ENCODE measurements at regions not wholly inside any gene's neighbourhood (a gene's known extent, or its start where the extent isn't known, plus 50 kb on each side); places are given as distances from the start of the nearest gene placed in this dataset.

DNA sequence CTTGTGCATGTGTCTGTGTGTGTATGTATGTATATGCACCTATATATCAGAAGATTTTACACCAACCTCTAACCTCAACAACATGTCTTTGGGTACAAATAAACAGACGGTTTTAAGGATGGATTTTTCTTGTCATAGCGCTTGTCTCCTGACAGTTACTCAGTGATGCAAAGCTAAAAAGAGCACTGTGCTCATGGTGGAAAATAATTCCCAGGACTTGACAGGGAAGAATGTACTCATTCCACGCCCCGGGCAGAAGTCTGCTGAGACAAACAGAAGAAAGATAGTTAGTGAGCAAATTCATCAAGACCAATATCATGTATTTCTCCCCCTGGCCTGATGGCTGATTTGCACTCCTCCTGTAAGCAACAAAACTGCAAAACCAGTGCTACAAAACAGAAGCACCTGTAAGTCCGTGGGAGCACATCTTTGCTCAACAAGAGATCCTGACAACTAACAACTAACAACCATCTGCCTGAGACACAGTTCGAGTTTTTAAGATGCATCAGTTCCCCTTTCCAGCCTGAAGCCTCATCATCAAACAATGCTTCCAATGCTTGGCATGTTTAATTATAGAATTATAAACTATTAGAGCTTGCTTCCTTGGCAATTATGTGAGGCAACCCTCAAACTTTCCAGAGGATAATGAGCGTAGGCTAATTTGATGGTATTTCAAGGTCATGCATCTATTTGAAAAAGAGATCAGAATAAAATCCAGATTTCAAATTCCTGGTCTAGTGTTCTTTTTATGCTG is 812.7 kb upstream of the MIR17HG start:
- DNase-seq (ENCODE audit: low spot score): no peak

DNA sequence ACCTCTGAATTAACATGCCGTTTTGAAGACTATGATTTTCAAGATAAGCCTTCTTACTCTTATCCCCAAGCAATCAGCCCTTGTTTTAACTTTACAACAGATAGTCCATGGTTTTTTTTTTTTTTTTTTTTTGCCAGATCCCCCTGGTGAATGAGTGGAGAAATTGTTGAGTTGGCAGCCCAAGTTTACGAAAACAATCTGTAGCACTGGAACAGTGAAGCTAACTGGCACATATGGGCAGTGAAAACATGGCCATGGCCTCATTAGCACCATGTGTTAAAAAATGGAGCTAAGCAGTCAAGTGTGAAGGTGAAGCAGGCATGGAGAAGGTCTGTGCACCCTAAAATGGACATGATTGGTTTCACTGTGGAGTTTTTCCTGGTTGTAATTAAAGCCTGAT is 812.1 kb upstream of the MIR17HG start:
- no peak for DNase-seq (ENCODE audit: low spot score)

DNA sequence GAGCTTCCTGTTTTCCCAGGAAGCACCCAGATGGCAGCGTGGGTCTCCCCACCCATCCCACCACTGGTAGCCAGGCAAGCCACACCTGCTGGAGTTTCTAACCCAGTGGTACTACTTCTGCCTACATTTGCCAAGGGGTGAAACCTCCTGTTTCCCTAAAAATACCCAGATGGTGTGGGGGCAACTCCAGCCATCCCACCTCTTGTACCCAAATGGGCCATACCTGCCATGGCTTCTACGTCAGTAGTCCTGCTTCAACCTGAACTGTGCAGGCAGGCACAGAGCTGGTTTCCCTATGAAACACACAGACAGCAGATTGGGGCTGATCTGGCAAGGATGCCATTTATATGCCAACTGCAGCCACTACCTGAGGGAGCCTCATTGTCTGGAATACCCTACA is 809.4 kb upstream of the MIR17HG start:
- DNase-seq (ENCODE audit: low spot score): no peak

DNA sequence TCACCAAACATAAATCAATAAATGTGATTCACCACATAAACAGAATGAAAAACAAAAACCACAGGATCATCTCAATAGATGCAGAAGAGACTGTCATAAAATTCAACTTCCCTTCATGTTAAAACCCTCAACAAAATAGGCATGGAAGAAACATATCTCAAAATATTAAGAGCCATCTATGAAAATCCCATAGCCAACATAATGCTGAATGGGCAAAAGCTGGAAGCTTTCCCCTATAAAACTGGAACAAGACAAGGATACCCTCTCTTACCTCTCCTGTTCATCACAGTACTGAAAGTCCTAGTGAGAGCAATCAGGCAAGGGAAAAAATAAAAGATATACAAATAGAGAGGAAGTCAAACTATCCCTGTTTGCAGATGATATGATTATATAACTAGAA is 806.1 kb upstream of the MIR17HG start:
- no peak for DNase-seq (ENCODE audit: low spot score)

DNA sequence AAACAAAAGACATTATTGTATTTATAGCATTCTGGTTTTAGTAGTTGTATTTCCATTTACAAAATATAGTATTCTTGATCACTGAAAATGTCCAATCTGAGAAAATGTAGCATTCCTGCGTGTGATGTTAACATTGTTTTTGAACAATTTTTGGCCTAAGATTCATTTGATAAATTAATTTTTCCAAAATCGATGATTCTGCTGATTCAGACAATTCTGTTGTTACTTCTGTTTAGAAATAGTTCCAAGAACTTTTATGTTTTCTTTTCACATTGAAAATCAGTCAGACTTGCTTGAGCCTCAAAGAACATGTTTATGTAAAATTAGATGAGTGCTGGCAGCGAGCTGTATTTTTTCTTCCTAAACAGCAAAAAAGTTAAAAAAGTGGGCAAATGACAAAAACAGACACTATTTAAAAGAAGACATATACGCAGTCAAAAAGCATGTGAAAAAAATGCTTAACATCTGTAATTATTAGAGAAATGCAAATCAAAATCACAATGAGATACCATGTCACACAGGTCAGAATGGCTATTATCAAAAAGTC is 804.5 kb upstream of the MIR17HG start:
- DNase-seq (ENCODE audit: low spot score): no peak

DNA sequence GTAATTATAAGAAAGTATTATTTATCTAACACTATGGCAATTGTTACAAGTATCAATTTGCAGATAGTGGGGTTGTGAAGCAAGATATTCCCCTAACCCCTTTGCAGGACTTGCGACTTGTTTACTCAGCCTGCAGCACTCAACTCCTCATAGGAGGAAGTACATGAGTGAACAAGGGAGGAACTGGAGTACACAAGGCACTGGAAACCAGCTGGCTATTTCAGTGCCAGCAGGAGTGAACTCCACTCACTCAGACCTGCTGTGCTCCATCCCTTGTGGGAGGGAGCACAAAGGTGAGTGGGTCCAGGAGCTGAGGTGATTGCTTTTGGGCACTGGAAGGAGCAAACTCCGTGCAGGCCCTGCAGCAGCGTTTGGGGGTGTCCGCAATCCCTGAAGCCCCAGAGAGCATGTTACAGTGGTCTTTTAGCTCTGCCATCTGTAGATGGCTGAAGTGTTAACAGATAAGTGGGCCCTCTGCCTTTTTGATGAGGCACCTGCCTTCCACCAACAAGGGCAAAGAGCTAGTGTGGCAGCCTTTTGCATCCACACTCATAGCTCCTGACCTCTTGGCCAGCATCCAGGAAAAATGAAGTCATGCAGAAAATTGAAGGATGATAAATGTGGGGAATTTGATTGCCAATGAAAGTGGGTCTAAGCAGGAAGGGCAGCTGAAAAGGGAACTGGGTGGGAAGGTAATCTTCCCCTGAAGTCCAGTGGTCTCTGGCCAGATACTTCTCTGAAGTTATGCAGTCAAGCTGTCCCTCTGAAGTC is 802.2 kb upstream of the MIR17HG start:
- no peak for DNase-seq (ENCODE audit: low spot score)

DNA sequence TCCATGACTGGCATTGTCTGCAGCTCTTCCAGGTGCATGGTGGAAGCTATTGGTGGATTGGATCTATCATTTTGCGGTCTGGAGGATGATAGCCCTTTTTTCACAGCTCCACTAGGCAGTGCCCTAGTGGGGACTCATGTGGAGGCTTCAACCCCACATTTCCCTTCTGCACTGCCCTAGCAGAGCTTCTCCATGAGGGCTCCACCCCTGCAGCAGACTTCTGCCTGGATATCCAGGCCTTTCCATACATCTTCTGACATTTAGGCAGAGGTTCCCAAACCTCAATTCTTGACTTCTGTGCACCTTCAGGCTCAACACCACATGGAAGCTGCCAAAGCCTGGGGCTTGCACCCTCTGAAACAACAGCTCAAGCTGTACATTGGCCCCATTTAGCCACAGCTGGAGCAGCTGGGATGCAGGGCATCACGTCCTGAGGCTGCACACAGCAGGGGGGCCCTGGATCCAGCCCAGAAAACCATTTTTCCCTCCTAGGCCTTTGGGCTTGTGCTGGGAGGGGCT is 800.2 kb upstream of the MIR17HG start:
- DNase-seq (ENCODE audit: low spot score): no peak

DNA sequence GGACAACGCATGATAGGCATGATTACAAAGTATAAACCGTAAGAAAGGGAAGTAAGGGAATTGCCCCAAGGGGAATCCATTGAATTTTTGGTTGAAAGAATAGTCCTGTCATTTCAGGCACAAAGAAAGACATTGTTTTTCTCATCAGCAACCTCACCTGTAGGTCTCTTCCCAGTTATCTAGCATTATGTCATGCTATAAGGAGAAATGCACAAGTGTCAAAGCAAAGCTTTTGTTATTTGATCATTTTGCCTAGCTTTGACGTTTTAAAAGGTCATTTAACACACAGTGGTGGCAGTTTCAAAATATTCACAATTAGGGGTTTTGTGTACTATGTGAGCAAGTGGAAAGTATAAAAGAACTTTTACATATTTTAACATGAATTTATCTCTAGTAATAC is 796.2 kb upstream of the MIR17HG start:
- no peak for DNase-seq (ENCODE audit: low spot score)

DNA sequence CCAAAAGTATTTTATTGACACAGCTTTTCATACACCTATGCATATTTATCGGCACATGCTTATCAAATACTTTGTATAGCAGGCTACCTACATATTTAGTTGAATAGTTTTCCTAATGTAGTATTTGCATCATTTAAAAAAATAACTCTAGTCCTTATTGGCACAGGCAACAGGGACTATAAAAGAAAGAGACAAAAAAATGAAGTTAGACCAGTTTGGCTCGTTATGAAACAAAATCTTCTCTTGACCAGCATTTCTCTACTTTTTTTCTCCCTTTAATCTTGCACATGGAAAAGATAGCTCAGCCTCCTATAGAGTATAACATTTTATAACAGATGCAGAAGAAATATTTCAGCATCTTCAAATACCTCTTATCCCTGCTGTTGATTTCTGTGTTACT is 794.8 kb upstream of the MIR17HG start:
- DNase-seq (ENCODE audit: low spot score): no peak

DNA sequence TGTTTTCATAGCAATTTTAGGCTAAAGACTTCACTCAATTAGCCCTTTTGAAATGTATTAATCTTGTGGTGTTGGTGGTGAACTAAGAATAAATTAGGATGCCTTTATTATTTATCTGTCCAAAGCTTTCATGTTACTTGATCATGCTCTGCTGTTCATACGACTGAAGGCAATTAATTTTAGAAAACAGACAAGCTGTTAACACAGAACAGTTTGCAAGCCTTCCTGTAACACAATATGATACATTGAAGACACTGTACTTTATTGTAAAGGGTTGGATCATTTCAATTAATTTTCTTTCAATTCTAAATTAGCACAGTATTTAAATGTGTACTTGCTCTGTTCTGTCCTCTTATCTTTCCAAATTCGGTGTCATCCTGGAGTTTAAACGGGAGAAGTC is 794.3 kb upstream of the MIR17HG start:
- no peak for DNase-seq (ENCODE audit: low spot score)

DNA sequence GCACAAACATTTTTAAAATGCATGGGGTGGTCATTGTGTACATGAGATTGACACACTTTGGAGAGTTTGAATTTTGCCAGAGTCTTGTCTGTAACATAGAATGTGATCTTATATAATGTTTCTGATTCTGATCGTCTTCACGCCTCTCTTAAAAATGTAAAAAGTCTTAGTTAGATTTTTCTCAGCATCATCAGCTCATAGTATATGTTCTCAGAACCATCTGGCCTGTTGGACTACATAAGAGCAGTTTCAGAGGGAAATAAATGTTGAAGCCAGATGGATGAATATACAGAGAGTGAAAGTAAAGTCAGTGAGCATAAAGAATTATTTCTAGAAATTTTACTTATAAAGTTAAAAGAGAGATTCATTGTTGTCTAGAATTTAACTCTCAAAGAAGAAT is 789.9 kb upstream of the MIR17HG start:
- DNase-seq (ENCODE audit: low spot score): no peak

DNA sequence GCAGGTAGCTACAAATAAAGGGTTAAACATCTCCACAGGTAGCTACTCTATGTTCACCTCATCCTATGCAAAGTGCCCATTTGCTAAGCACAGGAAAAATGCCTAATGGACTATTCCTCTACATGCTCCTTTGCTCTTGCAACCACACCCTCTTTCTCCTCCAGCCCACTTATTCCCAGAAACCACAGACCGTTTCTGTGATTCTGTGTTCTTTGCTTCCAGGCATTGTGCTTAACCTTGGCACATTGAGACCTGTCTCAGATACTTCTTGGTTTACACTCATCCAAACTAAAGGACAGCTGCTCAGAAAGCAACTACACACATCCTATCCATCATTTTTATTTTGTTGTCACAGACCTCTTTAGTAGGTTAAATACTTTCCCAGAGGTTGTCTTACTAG is 785.0 kb upstream of the MIR17HG start:
- no peak for DNase-seq (ENCODE audit: low spot score)

DNA sequence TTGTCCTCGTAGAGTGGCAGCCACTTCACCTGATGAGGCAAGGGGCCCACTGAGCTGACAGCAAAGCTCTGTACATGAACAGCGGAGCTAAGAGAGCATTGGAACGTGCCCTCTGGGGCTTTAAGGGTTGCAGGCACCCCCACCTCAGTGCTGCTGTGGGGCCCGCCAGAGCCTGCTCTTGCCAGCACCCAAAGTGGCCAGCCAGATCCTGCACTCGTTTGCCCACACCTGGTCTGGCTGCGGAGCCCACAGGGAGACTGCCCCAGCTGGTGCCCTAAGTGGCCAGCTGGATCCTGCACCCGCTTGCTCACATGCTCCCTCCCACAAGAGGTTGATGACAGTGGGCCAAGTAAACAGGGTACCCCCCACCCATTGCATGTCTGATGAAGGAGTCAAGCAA is 783.4 kb upstream of the MIR17HG start:
- DNase-seq (ENCODE audit: low spot score): no peak

DNA sequence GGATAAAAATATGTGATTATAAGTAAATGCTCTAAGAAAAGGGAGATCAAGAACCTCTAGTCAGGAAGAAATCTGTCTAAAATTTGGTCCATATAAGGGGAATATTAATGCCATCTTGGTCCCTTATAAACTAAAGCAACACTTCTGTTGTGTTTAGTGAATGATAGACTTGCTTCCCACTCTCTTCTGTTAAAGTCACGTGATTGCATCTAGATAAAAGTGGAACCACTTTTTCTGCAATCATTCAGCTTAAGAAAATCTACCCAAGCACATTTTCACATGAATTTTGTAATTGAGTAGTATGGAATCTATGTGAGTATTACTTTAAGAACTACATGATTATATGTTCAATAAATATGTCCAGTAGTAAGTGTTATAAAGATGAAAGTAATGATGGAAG is 782.9 kb upstream of the MIR17HG start:
- DNase-seq (ENCODE audit: low spot score): no peak

DNA sequence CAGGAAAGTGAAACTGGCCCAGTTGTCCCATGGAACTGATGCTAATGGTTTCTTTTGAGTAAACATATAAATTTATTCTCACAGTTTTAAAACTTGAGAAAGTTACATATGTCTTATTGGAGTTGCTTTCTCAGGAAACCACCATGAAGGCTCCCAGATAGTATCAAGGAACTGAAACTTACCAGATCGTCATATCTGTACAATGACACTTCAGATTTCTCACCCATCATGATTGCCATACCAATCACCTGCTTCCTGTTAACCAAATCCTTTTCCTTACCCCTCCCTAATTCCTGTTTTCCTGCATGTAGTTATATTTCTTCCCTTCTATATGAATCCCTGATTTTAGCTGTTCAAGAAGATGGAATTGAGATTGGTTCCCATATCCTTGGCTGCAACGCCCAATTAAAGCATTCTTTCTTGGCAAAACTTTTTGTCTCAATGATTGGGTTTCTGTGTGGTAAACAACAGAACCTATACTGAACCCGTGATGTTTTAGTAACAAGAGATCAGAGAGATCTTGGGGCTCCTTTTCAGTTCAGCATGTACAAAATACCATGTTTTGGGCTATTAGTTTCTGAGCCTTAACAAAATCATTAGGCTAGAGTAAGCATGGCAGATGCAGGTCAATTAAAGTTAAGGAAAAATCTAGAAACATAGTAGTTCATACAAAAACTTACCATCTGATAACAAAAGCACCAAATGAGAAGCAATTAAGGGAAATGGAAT is 781.3 kb upstream of the MIR17HG start:
- DNase-seq (ENCODE audit: low spot score): no peak

DNA sequence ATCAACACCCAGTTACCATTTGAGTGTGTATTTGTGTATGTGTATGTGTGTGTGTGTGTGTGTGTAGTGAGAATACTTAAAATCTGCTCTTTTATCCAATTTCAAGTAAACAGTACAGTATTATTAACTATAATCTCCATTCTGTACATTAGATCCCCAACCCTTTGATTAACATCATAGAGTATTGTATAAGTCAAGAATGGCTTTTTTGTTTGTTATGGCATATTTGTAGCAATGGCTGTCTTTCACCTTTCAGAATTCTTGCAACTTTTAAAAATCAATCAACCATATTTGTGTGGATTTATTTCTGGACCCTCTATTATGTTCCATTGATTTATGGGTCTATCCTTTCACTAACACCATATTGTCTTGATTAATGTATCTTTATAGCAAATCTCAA is 779.3 kb upstream of the MIR17HG start:
- DNase-seq (ENCODE audit: low spot score): no peak

DNA sequence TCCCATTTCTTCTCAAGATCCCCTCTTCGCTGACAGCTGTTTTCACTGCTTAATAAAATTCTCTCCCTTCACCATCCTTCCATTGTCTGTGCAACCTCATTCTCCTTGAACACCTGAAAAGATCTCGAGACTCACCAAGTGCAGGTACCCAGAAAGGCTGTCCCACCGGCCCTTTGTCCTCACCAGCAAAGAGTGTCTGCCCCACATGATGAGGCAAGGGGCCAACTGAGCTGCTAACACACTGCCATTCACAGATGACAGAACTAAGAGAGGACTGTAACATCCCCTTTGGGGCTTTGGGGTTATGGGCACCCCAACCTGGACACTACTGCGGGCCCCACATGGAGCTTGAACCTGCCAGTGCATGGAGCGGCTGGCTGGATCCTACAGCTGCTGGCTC is 771.4 kb upstream of the MIR17HG start:
- DNase-seq (ENCODE audit: low spot score): no peak

DNA sequence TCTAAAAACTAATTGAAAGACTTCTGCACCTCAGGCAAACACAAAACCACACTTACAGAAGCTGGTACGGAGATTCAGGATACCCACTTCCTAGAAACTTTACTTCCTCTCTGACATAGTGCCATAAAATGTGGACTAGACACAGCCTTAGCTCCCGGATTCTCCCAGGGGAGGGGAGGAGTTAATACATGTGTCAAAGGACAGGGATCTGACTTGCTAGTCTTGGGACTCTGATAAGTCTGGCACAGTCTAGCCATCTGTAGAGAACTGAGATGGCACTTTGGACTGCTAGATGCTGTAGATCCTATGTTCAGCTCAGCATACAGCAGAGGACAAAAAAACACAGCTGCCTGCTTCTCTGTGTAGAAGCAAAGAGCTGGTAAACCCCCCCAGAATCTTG is 769.8 kb upstream of the MIR17HG start:
- DNase-seq (ENCODE audit: low spot score): no peak

DNA sequence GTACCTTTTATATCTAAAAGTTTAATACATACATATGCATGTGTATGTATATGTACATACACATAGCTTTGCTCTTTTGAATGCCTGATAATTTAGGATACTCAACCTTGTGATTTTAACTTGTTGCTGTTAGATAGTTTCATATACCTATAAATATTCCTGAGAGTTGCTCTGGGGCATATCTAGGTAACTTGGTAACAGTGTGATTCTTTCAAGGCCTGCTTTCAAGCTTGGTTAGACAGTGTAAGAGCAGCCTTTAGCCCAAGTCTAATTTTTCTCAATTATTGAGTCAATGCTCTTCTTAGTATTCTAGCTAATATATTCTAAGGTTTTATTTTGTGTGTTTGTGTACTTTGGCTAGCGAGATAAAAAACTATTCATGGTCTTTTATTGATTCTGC is 762.1 kb upstream of the MIR17HG start:
- DNase-seq (ENCODE audit: low spot score): no peak

DNA sequence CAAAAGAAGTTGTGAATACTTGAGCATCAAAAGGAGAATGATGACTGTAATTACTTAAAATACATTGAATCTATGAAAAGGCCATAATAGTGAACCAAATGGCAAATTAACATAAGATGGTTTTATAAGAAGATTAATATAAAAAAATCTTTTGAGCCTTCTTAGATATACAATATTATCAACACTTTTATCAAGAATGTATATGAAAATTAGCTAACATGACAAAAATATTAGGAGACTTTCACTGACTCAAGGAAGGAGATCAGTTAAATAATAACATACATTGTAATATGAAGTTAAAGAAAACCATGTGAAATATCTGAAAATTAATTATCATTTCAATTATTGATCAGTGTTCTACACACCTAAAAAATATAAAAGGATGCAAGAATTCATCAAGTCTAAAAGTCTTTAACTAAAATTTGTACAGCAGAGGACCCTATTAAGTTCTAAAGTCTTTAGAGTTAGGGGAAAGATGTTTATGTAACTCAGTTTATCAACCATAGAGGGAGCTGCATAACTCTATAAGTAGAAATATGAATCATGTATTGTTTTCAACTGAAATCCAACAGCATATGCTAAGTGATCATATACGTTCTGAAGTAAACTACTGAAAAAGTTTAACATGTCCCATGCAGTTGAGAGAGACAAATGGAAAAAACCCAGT is 756.1 kb upstream of the MIR17HG start:
- DNase-seq (ENCODE audit: low spot score): no peak

DNA sequence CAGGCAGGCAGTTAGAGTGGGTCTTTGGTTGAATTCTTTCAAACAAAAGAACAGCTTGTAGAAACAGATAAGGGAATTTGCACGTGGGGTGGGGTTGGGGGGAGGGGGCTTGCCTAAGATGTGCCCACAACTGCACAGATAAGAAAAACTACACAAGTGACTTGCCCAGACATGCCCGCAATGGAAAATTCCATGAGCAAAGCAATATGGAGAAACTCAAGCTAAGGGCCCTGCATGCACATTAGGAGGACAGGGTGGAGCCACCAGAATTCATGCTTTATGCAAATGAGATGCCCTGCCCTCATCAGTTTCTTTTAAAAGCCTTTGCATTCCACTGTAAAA is 755.6 kb upstream of the MIR17HG start:
- DNase-seq (ENCODE audit: low spot score): no peak

DNA sequence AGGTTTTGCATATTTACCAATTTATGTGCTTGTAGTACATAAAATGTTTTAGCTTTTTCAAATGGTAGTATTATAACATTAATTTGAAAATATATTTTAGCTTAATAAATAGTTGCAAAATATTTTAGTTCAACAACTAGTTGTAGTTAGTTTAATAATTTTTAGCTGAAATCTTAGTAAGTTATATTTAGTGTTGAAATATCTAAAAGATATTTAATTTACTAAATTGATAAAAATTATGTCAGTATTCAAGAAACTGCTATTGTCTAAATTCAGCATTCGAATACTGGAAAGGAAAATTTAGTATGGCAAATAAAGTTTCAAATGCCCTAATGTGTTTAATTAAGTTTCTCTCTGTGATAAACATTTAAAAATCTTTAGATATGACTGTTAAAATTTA is 754.5 kb upstream of the MIR17HG start:
- DNase-seq (ENCODE audit: low spot score): no peak

Measured in COLO829 (cell line).